ENCODE measurements at regions not wholly inside any gene's neighbourhood (a gene's known extent, or its start where the extent isn't known, plus 50 kb on each side); places are given as distances from the start of the nearest gene placed in this dataset.

DNA sequence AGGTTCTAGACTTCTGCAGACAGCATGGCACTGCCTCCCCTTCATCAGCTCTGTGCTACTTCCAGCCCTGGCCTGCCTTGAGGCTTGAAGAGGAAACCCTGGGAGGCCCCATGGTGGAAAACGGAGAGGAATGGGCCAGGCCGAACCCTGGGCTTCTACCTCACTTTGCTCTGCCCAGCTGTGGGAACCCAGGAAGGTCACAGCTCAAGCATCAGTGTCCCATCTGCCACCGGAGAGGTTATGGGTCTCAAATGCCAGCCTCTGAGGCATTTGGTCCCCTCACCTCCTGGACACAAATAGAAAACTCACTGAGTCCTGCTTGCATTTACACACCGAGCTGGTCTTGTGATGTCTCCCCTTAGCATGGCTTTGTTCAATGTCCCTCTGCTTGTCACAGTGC lies 80.1 kb upstream of the ALDH1B1 start:
- no peak for DNase-seq

DNA sequence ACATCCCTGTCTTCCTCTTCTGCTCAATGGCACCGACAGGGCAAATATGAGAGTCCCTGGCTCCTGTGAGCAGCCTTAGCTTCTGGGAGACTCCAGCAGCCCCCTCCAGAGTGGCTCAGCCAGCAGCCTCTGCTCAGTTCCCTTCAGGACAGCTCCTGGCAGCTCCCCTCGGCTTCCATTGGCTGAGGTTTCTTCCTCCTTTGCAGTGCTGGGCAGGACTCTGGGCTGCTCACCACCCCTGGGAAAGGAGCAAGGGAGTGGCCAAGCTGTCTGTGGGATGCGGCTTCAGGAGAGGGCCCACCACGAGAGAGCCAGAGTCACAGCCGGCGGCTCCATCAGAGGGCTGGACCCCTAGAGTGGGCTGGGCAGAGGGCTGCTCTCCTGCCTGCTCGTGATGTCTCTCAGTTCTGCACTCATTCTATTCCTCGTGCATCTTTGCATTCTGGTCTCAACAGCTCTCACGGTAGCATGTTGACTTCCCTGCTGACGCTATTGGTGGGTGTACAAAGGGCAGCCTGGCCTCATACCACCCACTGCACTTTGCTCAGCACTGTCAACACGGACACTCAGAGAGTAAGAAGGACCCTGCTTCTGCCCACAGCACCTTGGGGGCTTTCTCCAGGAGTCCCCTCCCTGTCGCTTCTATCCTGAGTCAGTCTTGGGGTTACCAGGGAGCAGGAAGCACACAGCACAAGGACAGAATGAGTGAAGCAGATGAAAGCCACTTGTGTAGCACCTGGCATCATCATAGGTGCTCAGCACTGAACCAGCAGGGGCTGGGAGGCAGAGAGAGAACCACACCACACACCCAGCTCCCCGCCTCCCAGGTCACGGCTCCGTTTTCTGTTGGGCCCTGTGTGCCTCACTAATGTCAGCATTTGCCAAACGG lies 80.9 kb upstream of the ALDH1B1 start:
- no peak for DNase-seq

DNA sequence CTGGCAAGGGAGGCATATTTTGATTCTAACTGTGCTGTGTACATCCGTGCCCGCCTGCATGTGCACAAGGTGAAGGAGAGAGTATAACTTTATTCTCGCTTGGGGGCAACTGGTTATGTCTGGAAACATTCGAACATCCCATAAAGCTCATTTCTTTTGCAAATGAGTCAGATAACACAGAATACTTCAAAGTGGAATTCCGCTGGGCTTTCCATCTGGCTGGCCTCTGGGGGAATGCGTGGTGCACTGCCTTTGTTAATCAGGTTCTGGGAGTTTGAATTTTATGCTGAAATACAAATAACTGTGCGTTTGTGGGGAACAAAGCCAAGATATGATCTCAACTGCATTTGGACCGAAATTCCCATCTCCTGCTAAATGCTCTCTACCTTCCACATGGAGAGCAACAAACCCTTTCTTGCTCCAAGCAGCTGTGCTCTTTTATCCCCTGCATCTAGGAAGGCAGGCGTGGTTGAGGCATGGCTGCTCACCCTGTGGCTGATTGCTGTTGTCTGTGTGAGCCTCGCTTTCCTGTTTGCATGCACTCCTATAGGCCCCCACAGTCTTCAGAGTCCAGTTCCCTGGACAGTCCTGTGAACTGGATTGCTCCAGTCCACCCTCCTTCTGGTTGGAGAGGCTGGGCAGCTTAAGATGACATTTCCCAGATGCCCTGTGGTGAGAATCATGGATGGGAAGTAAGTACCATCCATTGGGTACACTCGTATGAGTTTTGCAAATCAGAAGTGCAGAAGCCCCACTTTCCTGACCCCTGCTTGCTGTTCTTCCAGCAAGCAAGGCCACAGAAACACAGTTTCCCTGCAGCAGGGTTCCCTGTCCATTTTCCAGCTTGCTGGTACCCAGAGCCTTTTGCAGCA lies 82.9 kb upstream of the ALDH1B1 start:
- DNase-seq = no peak

GRCh38 chr9:38308136-38308535 lies 84.4 kb upstream of the ALDH1B1 start:
- DNase-seq = no peak

GRCh38 chr9:38306899-38307298 lies 85.6 kb upstream of the ALDH1B1 start:
- DNase-seq = no peak

DNA sequence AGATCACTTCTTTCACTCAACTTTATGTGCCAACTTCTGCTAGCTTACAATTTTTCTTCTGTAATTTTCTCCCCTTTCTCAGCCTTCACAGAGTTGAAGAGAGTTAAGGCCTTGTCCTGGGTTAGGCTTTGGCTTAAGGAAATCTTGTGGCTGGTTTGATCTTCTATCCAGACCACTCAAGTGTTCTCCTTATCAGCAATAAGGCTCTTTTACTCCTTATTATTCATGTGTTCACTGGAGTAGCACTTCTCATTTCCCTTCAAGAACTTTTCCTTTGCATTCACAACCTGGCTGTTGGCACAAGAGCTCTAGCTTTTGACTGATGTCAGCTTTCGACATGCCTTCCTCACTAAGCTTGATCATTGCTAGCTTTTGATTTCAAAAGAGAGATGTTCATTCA lies 86.9 kb upstream of the ALDH1B1 start:
- no peak for DNase-seq

DNA sequence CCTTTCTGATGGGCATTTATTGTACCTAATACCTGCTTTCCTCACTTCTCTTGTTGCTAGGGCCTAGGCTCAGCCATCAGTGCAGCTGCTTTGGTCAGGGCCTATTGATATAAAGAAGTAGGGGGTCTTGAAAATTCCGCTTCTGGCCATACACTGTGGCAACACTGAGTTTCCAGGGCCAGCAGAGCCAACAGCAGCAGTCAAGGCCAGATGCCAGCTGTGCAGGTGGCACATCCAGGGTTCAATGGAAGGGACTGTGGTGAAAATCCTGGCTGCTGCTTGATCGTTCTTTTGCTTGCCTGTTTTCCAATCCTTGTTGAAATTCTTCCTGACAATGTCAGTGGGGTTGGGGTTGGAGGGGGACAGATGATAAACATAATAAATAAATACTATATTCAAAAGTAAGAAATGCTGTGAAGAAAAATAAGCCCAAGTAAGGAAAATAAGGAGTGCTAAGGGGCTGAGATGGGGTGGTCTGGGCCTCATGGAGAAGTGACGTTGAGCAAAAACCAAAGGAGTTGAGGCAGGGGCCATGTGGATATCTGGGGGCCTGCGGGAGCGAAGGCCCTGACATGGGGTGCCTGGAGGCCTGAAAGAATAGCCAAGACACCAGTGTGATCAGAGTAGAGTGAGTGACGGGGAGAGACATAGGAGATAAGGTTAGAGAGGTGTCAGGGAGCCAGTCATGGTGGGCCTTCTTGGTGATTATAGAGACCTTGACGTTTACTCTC lies 91.0 kb upstream of the ALDH1B1 start:
- no peak for DNase-seq

DNA sequence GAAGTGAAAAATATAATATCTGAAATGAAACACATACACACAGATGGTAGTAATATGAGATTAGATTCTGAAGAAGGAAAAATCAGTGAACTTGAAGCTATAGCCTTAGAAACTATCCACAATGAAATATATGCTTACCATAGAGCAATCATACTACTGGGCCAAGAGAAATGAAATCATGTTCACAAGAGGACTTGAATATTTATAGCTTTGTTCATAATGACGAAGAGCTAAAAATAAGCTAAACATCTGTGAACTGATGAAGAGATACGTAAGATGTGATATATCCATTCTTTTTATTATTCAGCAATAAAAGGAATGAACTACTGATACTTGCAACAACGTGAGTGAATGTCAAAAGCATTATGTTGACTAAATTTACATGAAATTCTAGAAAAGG lies 92.6 kb upstream of the ALDH1B1 start:
- no peak for DNase-seq

- no peak for DNase-seq
These were observed 93.6 kb upstream of the ALDH1B1 start for GRCh38 chr9:38298904-38299303.

- DNase-seq = no peak
These were observed 94.0 kb upstream of the ALDH1B1 start for GRCh38 chr9:38298503-38298902.

DNA sequence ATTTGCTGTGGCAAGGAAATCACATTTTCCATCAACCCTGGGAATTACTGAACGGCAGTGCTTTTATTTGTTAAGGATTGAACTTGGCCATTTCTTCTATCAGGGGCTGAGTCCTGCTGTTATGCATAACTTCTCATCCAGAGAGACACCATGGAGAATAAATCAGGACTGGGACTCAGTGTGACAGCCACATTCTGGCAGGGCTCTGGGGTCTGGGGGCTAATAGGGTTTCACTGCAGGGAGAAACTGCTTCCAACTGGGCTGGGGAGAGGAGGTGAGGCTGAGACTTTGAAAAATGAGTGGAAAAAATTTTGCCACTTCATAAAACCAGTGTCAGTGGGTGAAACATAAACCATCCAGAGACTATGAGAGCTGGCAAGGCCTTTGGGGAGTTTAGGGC lies 95.7 kb upstream of the ALDH1B1 start:
- no peak for DNase-seq

- no peak for DNase-seq
These were observed 96.7 kb upstream of the ALDH1B1 start for GRCh38 chr9:38295764-38296163.

- no peak for DNase-seq
These were observed 98.1 kb upstream of the ALDH1B1 start for GRCh38 chr9:38294220-38294960.

DNA sequence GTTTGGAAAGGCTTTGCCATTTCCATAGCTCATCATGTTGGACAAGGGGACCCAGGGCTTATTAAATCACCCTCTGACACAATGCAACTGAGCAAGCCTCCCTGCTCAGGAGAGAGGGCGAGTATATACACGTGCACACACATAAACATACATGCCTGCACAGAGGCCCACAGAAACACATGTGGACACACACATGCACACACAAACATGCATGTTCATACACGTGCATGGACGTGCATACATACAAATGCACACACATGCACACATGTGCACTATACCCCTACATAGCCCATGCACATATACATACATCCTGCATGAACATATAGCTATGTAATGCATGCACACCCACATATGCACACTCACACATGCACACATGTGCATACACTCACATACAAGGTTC lies 99.5 kb upstream of the ALDH1B1 start:
- DNase-seq = no peak

DNA sequence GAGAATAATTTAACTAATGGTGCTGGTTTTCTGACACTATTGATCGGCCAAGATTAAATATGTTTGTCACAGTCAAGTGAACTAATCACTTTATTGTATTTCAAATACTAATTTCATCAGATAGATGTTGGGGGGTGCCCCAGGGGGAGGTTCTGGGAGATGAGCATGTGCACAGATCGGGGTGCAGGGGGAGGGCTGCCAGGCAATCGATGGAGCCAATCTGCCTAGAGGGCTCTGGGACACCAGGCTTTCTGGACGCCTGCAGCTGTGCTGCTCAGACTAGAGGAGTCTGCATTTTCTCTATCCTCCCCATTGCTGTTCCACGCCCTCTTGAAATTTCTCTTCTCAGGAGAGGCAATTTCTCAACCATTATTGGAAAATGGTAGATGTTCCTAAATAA lies 100.0 kb upstream of the ALDH1B1 start:
- no peak for DNase-seq

DNA sequence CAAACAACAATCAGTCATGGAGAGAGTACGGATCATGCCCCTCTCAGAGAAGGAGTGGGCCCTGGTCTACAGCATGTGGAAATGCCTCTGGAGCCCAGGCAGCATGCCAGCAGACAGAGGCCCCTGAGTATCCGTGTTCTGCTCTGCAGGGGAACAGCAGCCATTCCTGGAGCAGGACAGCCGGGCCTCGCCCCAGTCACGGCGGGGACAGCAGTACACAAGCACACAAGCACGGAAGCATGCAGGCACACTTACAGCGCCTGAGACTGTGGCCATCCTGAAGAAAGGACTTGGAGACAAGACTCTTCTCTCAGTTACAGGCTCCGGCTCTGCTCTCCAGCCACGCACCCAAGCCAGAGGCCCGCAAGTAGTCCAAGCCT lies 102.6 kb upstream of the ALDH1B1 start:
- DNase-seq = no peak

- DNase-seq = no peak
These were observed 103.2 kb upstream of the ALDH1B1 start for GRCh38 chr9:38289236-38289865.

DNA sequence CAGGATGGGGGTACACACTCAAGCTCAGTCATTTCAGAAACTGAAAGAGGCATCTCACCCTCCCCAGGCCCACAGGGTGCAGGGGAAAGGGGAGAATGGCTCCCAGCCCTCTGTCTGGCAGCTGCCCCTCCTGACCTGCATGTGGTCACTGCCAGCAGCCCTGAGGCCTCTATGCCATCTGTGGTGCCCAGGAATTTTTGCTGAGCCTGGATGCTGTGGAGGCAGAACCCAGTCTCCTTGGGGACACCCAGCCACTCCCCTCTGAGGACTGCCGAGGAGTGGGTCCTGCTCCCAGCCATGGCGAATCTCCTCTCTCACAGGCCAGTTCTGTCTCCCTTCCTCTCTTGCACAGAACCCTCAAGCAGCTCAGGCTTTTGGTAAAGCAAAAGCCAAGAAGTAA lies 104.0 kb upstream of the ALDH1B1 start:
- DNase-seq = no peak

- DNase-seq = no peak
These were observed 105.0 kb upstream of the ALDH1B1 start for GRCh38 chr9:38287420-38287985.

DNA sequence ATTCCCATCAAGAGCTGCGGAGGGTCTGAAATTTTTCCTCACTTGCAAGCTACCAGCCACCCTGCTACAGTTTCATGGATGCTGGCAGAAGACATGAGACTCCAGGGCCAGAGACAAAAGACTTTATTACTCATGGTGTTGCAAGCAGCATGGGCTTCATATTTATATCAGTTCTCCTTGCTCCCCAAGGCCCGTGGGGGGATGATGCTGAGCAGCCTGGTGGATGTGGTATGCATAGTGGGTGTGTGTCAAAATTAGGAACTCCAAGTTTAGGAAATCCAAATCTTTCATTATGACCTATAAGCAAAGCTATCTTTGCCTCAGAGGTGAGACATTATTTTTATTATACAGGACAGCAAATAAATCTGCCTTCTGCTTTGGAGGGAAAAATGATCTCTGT lies 105.7 kb upstream of the ALDH1B1 start:
- no peak for DNase-seq

- DNase-seq = no peak
These were observed 106.1 kb upstream of the ALDH1B1 start for GRCh38 chr9:38286357-38286756.

DNA sequence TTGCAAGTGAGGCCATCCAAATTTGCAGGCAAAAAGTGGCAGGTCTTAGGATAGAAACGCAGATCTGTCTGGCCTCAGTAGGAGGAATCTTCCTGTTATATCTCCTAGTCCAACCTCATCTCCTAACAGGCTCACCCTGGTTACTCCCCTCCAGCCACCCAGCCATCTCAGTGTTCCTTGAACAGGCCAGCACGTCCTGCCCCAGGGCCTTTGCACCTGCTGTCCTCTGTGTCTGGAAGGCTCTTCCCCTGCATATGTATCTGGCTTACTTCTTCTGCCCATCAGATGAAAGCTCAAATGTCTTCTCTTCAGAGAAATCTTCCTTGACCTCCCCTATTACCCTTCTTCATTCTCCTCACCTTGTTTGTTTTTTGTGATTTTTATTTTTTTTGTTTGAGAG lies 107.3 kb upstream of the ALDH1B1 start:
- no peak for DNase-seq
